ENCODE measurements at regions not wholly inside any gene's neighbourhood (a gene's known extent, or its start where the extent isn't known, plus 50 kb on each side); places are given as distances from the start of the nearest gene placed in this dataset.
"Not testable (repeated sequence)": the region's sequence is repeated elsewhere in the genome, so short reads cannot be mapped to it uniquely, and the experiment has no call there.

GRCh38 chr20:40861427-40862008, 167.1 kb upstream of the TOP1 start:
- no peak for DNase-seq

GRCh38 chr20:40863355-40863919, 165.2 kb upstream of the TOP1 start:
- DNase-seq = no peak

- DNase-seq = no peak
These were observed 164.2 kb upstream of the TOP1 start for GRCh38 chr20:40864470-40864869.

GRCh38 chr20:40865095-40865494, 163.5 kb upstream of the TOP1 start:
- DNase-seq = no peak

- no peak for DNase-seq
These were observed 162.6 kb upstream of the TOP1 start for GRCh38 chr20:40866056-40866455.

GRCh38 chr20:40868551-40869217, 159.9 kb upstream of the TOP1 start:
- no peak for DNase-seq

- DNase-seq = no peak
These were observed 159.1 kb upstream of the TOP1 start for GRCh38 chr20:40869218-40870147.

- no peak for DNase-seq
These were observed 153.2 kb upstream of the TOP1 start for GRCh38 chr20:40875116-40876085.

GRCh38 chr20:40878099-40878498, 150.5 kb upstream of the TOP1 start:
- not testable (repeated sequence) for DNase-seq

- DNase-seq = no peak
These were observed 148.4 kb upstream of the TOP1 start for GRCh38 chr20:40880063-40880728.

GRCh38 chr20:40880729-40881109, 147.9 kb upstream of the TOP1 start:
- DNase-seq = no peak

- DNase-seq = no peak
These were observed 146.5 kb upstream of the TOP1 start for GRCh38 chr20:40882152-40882551.

- DNase-seq = no peak
These were observed 145.5 kb upstream of the TOP1 start for GRCh38 chr20:40883097-40883496.

GRCh38 chr20:40887105-40887504, 141.5 kb upstream of the TOP1 start:
- DNase-seq = no peak

- DNase-seq = not testable (repeated sequence)
These were observed 139.4 kb upstream of the TOP1 start for GRCh38 chr20:40889266-40889665.

- DNase-seq = no peak
These were observed 138.4 kb upstream of the TOP1 start for GRCh38 chr20:40890181-40890580.

GRCh38 chr20:40890635-40891034, 138.0 kb upstream of the TOP1 start:
- DNase-seq = no peak

- DNase-seq = no peak
These were observed 137.3 kb upstream of the TOP1 start for GRCh38 chr20:40891351-40891750.

- DNase-seq = no peak
These were observed 136.0 kb upstream of the TOP1 start for GRCh38 chr20:40892642-40893041.

- DNase-seq = no peak
These were observed 134.9 kb upstream of the TOP1 start for GRCh38 chr20:40893610-40894236.

- no peak for DNase-seq
These were observed 134.4 kb upstream of the TOP1 start for GRCh38 chr20:40894237-40894630.
